GM21825 (cell line): ENCODE measurements at regions not wholly inside any gene's neighbourhood (a gene's known extent, or its start where the extent isn't known, plus 50 kb on each side); places are given as distances from the start of the nearest gene placed in this dataset.
"Not testable (repeated sequence)": the region's sequence is repeated elsewhere in the genome, so short reads cannot be mapped to it uniquely, and the experiment has no call there.

Source experiments
- ATAC-seq: cut with Tn5 transposase; IDR thresholded peaks from one replicate; pipeline ENCODE4 v1.9.1; 2021; ENCODE audit warnings: mild to moderate bottlenecking, moderate library complexity; ENCODE audit not compliant: unreplicated experiment

DNA sequence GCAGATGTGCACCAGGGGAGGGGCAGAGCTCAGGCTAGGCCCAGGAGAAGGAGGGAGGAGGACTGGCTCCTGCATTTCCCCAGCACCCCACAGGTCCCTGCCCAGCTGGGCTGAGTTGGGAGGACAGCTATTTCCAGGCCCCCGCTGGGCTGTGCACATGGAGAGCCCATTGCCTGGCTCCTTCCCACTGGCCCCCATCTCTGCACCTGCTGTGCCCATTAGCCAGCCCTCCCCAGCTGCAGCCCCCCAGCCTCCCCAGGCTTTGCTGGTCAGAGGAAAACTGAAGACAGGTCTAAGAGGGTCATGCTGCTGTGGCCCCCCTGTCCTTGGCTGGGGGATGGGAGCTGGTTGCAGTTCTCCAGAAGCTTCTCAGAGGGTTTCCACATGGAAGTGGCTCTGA is 81.8 kb upstream of the SHANK2 start:
- ATAC-seq: no peak

DNA sequence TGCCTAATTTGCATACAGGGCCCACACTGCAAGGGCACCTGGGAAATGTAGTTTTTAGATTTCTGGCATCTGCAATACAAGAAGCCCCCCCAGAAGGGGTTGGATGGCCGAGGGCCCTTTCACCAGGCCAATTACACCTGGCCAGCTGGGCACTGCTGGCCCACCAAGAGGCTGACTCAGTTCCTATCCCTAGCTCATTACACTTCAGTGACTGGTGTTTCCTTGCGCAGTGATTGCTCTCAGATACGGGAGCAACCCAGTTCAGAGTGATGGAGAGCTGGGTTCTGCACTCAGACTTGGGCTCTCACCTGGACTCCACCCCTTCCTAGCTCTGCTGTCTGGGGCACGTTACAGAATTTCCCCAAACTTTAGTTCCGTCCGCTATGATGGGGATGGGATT is 81.1 kb upstream of the SHANK2 start:
- no peak for ATAC-seq

- ATAC-seq: no peak
Observed at GRCh38 chr11:71332447-71332846, 80.1 kb upstream of the SHANK2 start.

DNA sequence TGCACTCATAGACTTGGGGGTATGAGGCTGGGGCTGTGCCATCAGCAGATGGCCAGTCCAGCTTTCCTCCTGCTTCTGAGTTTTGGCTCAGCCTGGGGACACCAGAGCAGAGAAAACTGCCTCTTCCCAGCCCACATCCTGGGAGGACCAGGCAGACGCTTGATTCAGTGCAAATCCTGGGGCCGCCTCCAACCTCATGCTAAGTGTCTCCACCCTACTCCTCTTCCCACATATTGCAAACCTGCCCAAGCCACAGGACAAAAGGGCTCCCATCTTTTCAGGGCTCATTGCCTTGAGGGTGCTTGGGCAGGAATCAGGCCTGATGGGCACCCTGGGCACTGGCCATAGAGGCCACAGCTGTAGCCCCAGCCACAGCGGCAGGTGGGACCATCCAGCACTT is 79.7 kb upstream of the SHANK2 start:
- no peak for ATAC-seq

- ATAC-seq: no peak
Observed at GRCh38 chr11:71331631-71332030, 79.3 kb upstream of the SHANK2 start.

- ATAC-seq: no peak
Observed at GRCh38 chr11:71330996-71331395, 78.6 kb upstream of the SHANK2 start.

GRCh38 chr11:71330349-71330748 is 78.0 kb upstream of the SHANK2 start:
- no peak for ATAC-seq

DNA sequence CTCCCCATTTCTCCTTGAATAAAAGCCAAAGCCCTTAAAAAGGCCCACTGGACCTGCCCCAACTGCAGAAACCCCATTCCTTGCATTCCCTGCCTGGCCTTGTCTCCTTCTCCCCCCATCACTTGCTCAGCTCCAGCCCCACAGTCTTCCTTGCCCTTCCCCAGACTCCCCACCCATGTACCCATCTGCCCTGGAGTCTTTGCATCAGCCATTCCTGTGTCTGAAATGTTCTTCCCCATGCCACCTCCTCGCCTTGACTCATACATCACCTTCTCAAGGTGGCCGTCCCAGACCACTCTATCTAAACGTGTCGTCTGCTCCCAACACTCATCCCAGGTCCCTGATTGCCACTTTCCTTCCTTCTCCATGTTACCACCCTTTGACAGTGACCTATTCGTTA is 77.4 kb upstream of the SHANK2 start:
- no peak for ATAC-seq

- no peak for ATAC-seq
Observed at GRCh38 chr11:71329165-71329510, 76.8 kb upstream of the SHANK2 start.

- ATAC-seq: no peak
Observed at GRCh38 chr11:71327156-71328085, 75.0 kb upstream of the SHANK2 start.

GRCh38 chr11:71326328-71326940 is 74.1 kb upstream of the SHANK2 start:
- no peak for ATAC-seq

DNA sequence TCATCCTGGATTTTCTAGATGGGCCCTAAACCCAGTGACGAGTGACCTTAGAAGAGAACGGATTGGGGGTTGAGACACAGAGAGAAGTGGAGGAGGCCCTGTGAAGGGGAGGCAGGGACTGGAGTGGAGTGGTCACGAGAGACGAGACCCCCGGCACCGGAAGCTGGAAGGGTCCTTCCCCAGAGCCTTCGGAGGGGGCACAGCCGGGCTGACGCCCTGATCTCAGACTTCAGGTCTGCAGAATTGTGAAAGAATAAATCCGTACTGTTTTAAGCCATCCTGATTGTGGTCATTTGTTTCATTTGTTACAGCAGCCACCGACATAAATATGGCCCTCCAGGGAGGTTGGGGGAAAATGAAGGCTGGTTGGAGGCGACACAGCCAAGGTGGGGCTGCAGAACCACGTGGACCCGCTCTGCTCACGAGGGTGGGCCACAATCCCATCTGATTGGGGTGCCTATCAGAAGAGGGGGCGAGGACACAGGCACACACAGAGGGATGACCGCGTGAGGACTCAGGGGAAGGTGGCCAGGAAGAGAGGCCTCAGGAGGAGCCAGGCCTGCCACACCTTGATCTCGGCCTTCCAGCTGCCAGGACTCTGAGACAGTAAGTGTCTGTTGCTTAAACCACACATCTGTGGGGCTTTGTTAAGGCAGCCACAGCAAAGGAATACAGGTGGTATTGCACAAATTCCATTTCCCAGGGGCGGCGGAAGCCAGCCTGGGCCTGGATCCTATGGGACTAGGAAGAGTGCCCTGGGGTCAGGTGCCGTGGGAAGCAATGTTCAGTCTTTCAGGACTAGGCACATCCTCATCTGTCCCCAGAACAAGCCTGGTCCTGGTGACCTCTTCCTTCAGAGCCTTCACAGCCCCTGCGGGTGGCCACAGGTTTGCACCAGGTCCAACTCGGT is 73.3 kb upstream of the SHANK2 start:
- ATAC-seq: no peak

DNA sequence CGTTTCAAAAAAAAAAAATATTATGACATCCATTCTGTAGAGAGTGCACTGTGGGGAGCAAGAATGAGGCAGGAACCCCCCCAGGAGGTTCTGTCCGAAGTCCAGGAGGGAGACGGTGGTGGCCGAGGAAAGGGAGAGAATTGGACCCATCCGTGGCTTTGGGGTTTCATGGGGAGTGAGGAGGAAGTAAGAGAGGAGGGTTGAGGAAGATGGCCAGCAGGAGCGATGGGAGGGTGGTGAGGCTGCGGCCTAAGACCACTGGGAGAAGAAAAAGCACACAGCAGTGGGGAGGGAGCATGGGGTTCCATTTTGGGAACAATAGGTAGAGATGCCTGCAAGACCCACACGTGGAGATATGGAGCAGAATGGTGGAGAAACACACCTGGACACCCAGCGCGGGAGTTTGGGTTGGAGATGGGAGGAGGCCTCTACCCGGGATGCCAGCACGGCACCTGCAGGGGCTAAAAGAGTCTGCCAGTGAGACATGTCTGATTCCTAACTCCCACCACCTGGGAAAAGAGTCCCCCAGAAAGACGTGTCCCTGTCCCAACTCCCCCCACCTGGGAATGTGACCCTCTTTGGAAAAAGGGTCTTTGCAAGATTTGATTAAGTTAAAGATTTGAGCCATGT is 72.5 kb upstream of the SHANK2 start:
- ATAC-seq: no peak

GRCh38 chr11:71323876-71324526 is 71.6 kb upstream of the SHANK2 start:
- ATAC-seq: no peak

GRCh38 chr11:71322861-71323582 is 70.6 kb upstream of the SHANK2 start:
- no peak for ATAC-seq

- ATAC-seq: no peak
Observed at GRCh38 chr11:71322192-71322735, 69.9 kb upstream of the SHANK2 start.

GRCh38 chr11:71321433-71322191 is 69.2 kb upstream of the SHANK2 start:
- no peak for ATAC-seq

- no peak for ATAC-seq
Observed at GRCh38 chr11:71316701-71317100, 64.3 kb upstream of the SHANK2 start.

GRCh38 chr11:71312616-71313015 is 60.2 kb upstream of the SHANK2 start:
- ATAC-seq: not testable (repeated sequence)
